Transverse colon (tissue), 4 donors: ENCODE measurements at regions not wholly inside any gene's neighbourhood (a gene's known extent, or its start where the extent isn't known, plus 50 kb on each side); places are given as distances from the start of the nearest gene placed in this dataset.

Experiments used
- DNase-seq: peaks from one replicate; pipeline ENCODE4 v3.0.0-alpha.2; 2019
- H3K27ac ChIP-seq, 4 donors: fragments of 200-600 bp; sonication (generic); 2 replicates each; pipeline ENCODE4 v1.5.1; 2016 to 2018; ENCODE audit warnings: inconsistent platforms in 4 of 4
- H3K27me3 ChIP-seq: fragments of 200-600 bp; sonication (generic); 2 replicates; pipeline ENCODE4 v1.5.1; 2017; ENCODE audit warnings: inconsistent platforms
- H3K36me3 ChIP-seq, 4 donors: fragments of 200-600 bp; sonication (generic); 2 replicates each; pipeline ENCODE4 v1.5.1; 2017 to 2019; ENCODE audit warnings: inconsistent platforms in 4 of 4
- H3K4me1 ChIP-seq, 4 donors: fragments of 200-600 bp; sonication (generic); 2 replicates each; pipeline ENCODE4 v1.5.1; 2017 to 2020; ENCODE audit warnings: inconsistent platforms in 4 of 4
- H3K4me3 ChIP-seq, 4 donors: fragments of 200-600 bp; sonication (generic); 1 replicate in 1 of 4; 2 replicates in 3 of 4; pipeline versions ENCODE4 v1.5.1 to v1.6.1; 2017 to 2019; ENCODE audit warnings: inconsistent platforms in 4 of 4
- H3K9me3 ChIP-seq, 2 donors: fragments of 200-600 bp; sonication (generic); 2 replicates each; pipeline ENCODE4 v1.5.1; 2017 to 2019; ENCODE audit warnings: inconsistent platforms in 2 of 2
- CTCF ChIP-seq, 5 experiments: fragments of 200-600 bp in 3 of 5; fragments of 450-650 bp in 2 of 5; sonication (generic) in 3 of 5; IDR thresholded peaks; 1 replicate in 2 of 5; 2 replicates in 3 of 5; pipeline ENCODE4 v1.5.1; 2016 to 2017; ENCODE audit warnings: antibody characterized with exemption in 5 of 5, inconsistent platforms in 3 of 5, mild to moderate bottlenecking in 2 of 5, moderate library complexity in 1 of 5
- EP300 ChIP-seq: sonication (generic); formaldehyde crosslinking; IDR thresholded peaks from one replicate; pipeline ENCODE4 v1.6.1; 2017; ENCODE audit warnings: antibody characterized with exemption, low read depth
- POLR2A ChIP-seq: fragments of 450-650 bp; IDR thresholded peaks from one replicate; pipeline ENCODE4 v1.6.1; 2016; ENCODE audit warnings: antibody characterized with exemption, mild to moderate bottlenecking, moderate library complexity
- POLR2AphosphoS5 ChIP-seq, 3 donors: sonication (generic); formaldehyde crosslinking; IDR thresholded peaks; one replicate each; pipeline ENCODE4 v1.6.1; 2016; ENCODE audit warnings: antibody characterized with exemption in 3 of 3
- WGBS, 2 donors: methylation state at CpG; one replicate each; pipeline ENCODE4 v1.1.5; 2018; ENCODE audit warnings: low coverage in 1 of 2; 5-methylcytosine and 5-hydroxymethylcytosine counted together
- in situ Hi-C, 4 donors: fragments of 200-750 bp; cut with MboI; loops; one replicate each; pipeline versions ENCODE4 v1.15.0 to v1.15.1; 2017; ENCODE audit warnings: low sequenced_read_pairs in 3 of 4, low pct_ligation_motif_present in 1 of 4, low pct_unique_long_range_greater_than_20kb in 1 of 4
- intact Hi-C: fragments of 100-400 bp; cut with DNase I; formaldehyde crosslinking; loops from one replicate; pipeline ENCODE4 v1.15.1; 2023; ENCODE audit warnings: low total_unique reads

- Histone ChIP-seq H3K27ac (no peak overlapping the region), H3K4me3 (no peak overlapping the region), H3K9me3 (no peaks in the 10 kb centered on the region), H3K36me3 (no peaks in the 10 kb centered on the region), H3K4me1 (peaks cover 0 to 5% (median 2%) of the 10 kb centered on the region in 4 donors), H3K27me3 (no peaks in the 10 kb centered on the region)
- in situ Hi-C loops (no loop called here), intact Hi-C loops (no loop called here)
- DNase-seq: no peak
- TF ChIP-seq CTCF (IDR thresholded peaks at IDR 0.05): no peak
- no peak for TF ChIP-seq POLR2A
- TF ChIP-seq EP300: no peak
- TF ChIP-seq POLR2AphosphoS5 (IDR thresholded peaks at IDR 0.05): no peak
- WGBS, 2 donors: 82 to 86% methylated on average over 1 to 2 of the region's 5 CpGs
These were observed 120.4 kb upstream of the CNOT2 start for GRCh38 chr12:70122804-70123203.

- TF ChIP-seq POLR2A (no peak), CTCF (IDR thresholded peaks at IDR 0.05) (no peak), POLR2AphosphoS5 (IDR thresholded peaks at IDR 0.05) (no peak), EP300 (no peak)
- intact Hi-C loops: no loop called here
These were observed 94.2 kb upstream of the CNOT2 start for GRCh38 chr12:70149013-70149412.

GRCh38 chr12:70149665-70150064, 93.6 kb upstream of the CNOT2 start:
- no peaks in the 10 kb centered on the region for H3K4me1 ChIP-seq
- in situ Hi-C loops: no loop called here
- no peak for TF ChIP-seq POLR2A
- no peak overlapping the region for H3K27ac ChIP-seq
- no peak overlapping the region for H3K4me3 ChIP-seq
- intact Hi-C loops: no loop called here
- no peaks in the 10 kb centered on the region for H3K27me3 ChIP-seq
- no peaks in the 10 kb centered on the region for H3K36me3 ChIP-seq
- DNase-seq: no peak
- peaks cover under 1 to 14% of the 10 kb centered on the region in 2 donors for H3K9me3 ChIP-seq

More at GRCh38 chr12:70149013-70149412, 94.2 kb upstream of the CNOT2 start:
- WGBS, 2 donors: 60 to 89% methylated on average over 2 of the region's 2 CpGs
- H3K36me3 ChIP-seq: no peaks in the 10 kb centered on the region
- no peak overlapping the region for H3K27ac ChIP-seq
- no peaks in the 10 kb centered on the region for H3K27me3 ChIP-seq
- H3K9me3 ChIP-seq: peaks cover 0 to 8% of the 10 kb centered on the region in 2 donors
- H3K4me3 ChIP-seq: no peak overlapping the region
- no peaks in the 10 kb centered on the region for H3K4me1 ChIP-seq
- in situ Hi-C loops: no loop called here
- no peak for DNase-seq

GRCh38 chr12:70150230-70150629, 93.0 kb upstream of the CNOT2 start:
- Histone ChIP-seq H3K4me3 (no peak overlapping the region), H3K4me1 (no peaks in the 10 kb centered on the region), H3K27me3 (no peaks in the 10 kb centered on the region), H3K9me3 (peaks cover 6 to 20% of the 10 kb centered on the region in 2 donors), H3K27ac (no peak overlapping the region), H3K36me3 (no peaks in the 10 kb centered on the region)
- no peak for DNase-seq
- 86 to 89% methylated on average over 2 of the region's 2 CpGs for WGBS, 2 donors
- intact Hi-C loops: no loop called here
- TF ChIP-seq CTCF (IDR thresholded peaks at IDR 0.05): no peak
- TF ChIP-seq EP300: no peak
- no peak for TF ChIP-seq POLR2AphosphoS5 (IDR thresholded peaks at IDR 0.05)
- no peak for TF ChIP-seq POLR2A
- in situ Hi-C loops: no loop called here

GRCh38 chr12:70151993-70152392, 91.2 kb upstream of the CNOT2 start:
- no peak overlapping the region for H3K4me3 ChIP-seq
- intact Hi-C loops: no loop called here
- no peaks in the 10 kb centered on the region for H3K36me3 ChIP-seq
- WGBS, 2 donors: 60 to 75% methylated on average over 1 to 4 of the region's 4 CpGs
- DNase-seq: no peak
- no peak overlapping the region for H3K27ac ChIP-seq
- H3K4me1 ChIP-seq: no peaks in the 10 kb centered on the region
- no peak for TF ChIP-seq POLR2A
- TF ChIP-seq POLR2AphosphoS5 (IDR thresholded peaks at IDR 0.05): no peak
- TF ChIP-seq CTCF (IDR thresholded peaks at IDR 0.05): no peak
- TF ChIP-seq EP300: no peak
- in situ Hi-C loops: no loop called here
- H3K9me3 ChIP-seq: peaks cover 12 to 35% of the 10 kb centered on the region in 2 donors
- no peaks in the 10 kb centered on the region for H3K27me3 ChIP-seq
